ENCODE measurements at regions not wholly inside any gene's neighbourhood (a gene's known extent, or its start where the extent isn't known, plus 50 kb on each side); places are given as distances from the start of the nearest gene placed in this dataset.

- H3K9me3 Mint-ChIP-seq = peaks cover 3% of the 10 kb centered on the region in 2 donors
- DNase-seq = no peak
These were observed 412.8 kb downstream of the CMPK2 start for GRCh38 chr2:6452702-6453481.

GRCh38 chr2:6454286-6454990 lies 411.3 kb downstream of the CMPK2 start:
- no peaks in the 10 kb centered on the region for H3K4me1 Mint-ChIP-seq (ENCODE audit: low read depth)
- no peak for ATAC-seq (replicated peaks in 1 of 2)
- no peak for DNase-seq
- no peak overlapping the region for H3K4me3 Mint-ChIP-seq
- H3K27me3 Mint-ChIP-seq (ENCODE audit: low read depth) = no peaks in the 10 kb centered on the region
- no peak overlapping the region for H3K27ac Mint-ChIP-seq
- peaks cover 4% of the 10 kb centered on the region in 2 donors for H3K9me3 Mint-ChIP-seq
- H3K36me3 Mint-ChIP-seq (ENCODE audit: insufficient read depth in 2 of 2) = no peaks in the 10 kb centered on the region

More at GRCh38 chr2:6452702-6453481, 412.8 kb downstream of the CMPK2 start:
- Mint-ChIP-seq H3K36me3 (ENCODE audit: insufficient read depth in 2 of 2) (no peaks in the 10 kb centered on the region), H3K27ac (no peak overlapping the region), H3K4me1 (ENCODE audit: low read depth) (no peaks in the 10 kb centered on the region), H3K27me3 (ENCODE audit: low read depth) (no peaks in the 10 kb centered on the region), H3K4me3 (no peak overlapping the region)
- no peak for ATAC-seq (replicated peaks in 1 of 2)

GRCh38 chr2:6459138-6459537 lies 406.6 kb downstream of the CMPK2 start:
- Mint-ChIP-seq H3K9me3 (peaks cover 3 to 4% of the 10 kb centered on the region in 2 donors), H3K4me3 (no peak overlapping the region), H3K36me3 (ENCODE audit: insufficient read depth in 2 of 2) (no peaks in the 10 kb centered on the region), H3K27ac (no peak overlapping the region), H3K4me1 (ENCODE audit: low read depth) (no peaks in the 10 kb centered on the region), H3K27me3 (ENCODE audit: low read depth) (no peaks in the 10 kb centered on the region)
- DNase-seq (no peak), ATAC-seq (replicated peaks in 1 of 2) (no peak)

GRCh38 chr2:6470518-6470917 lies 395.2 kb downstream of the CMPK2 start:
- H3K36me3 Mint-ChIP-seq (ENCODE audit: insufficient read depth in 2 of 2) = no peaks in the 10 kb centered on the region
- no peak overlapping the region for H3K4me3 Mint-ChIP-seq
- no peak overlapping the region for H3K27ac Mint-ChIP-seq
- H3K4me1 Mint-ChIP-seq (ENCODE audit: low read depth) = no peaks in the 10 kb centered on the region
- ATAC-seq (replicated peaks in 1 of 2) = no peak
- no peak for DNase-seq
- no peaks in the 10 kb centered on the region for H3K27me3 Mint-ChIP-seq (ENCODE audit: low read depth)
- H3K9me3 Mint-ChIP-seq = no peaks in the 10 kb centered on the region

- ATAC-seq (replicated peaks in 1 of 2) = no peak
- H3K4me1 Mint-ChIP-seq (ENCODE audit: low read depth) = no peaks in the 10 kb centered on the region
- H3K9me3 Mint-ChIP-seq = no peaks in the 10 kb centered on the region
- H3K27ac Mint-ChIP-seq = no peak overlapping the region
- no peaks in the 10 kb centered on the region for H3K36me3 Mint-ChIP-seq (ENCODE audit: insufficient read depth in 2 of 2)
- no peak for DNase-seq
- no peaks in the 10 kb centered on the region for H3K27me3 Mint-ChIP-seq (ENCODE audit: low read depth)
- H3K4me3 Mint-ChIP-seq = no peak overlapping the region
These were observed 394.3 kb downstream of the CMPK2 start for GRCh38 chr2:6471419-6471818.

GRCh38 chr2:6474161-6475140 lies 391.3 kb downstream of the CMPK2 start:
- H3K4me1 Mint-ChIP-seq (ENCODE audit: low read depth) = no peaks in the 10 kb centered on the region
- ATAC-seq (replicated peaks in 1 of 2) (no peak), DNase-seq (no peak)
- no peaks in the 10 kb centered on the region for H3K27me3 Mint-ChIP-seq (ENCODE audit: low read depth)
- no peak overlapping the region for H3K27ac Mint-ChIP-seq
- H3K4me3 Mint-ChIP-seq = no peak overlapping the region
- H3K36me3 Mint-ChIP-seq (ENCODE audit: insufficient read depth in 2 of 2) = no peaks in the 10 kb centered on the region
- H3K9me3 Mint-ChIP-seq = no peaks in the 10 kb centered on the region

GRCh38 chr2:6475155-6475940 lies 390.4 kb downstream of the CMPK2 start:
- ATAC-seq (replicated peaks in 1 of 2) (no peak), DNase-seq (no peak)
- no peaks in the 10 kb centered on the region for H3K27me3 Mint-ChIP-seq (ENCODE audit: low read depth)
- no peak overlapping the region for H3K4me3 Mint-ChIP-seq
- H3K9me3 Mint-ChIP-seq = peaks cover 1 to 2% of the 10 kb centered on the region in 2 donors
- H3K27ac Mint-ChIP-seq = no peak overlapping the region
- no peaks in the 10 kb centered on the region for H3K36me3 Mint-ChIP-seq (ENCODE audit: insufficient read depth in 2 of 2)
- no peaks in the 10 kb centered on the region for H3K4me1 Mint-ChIP-seq (ENCODE audit: low read depth)

GRCh38 chr2:6480514-6480913 lies 385.2 kb downstream of the CMPK2 start:
- H3K27me3 Mint-ChIP-seq (ENCODE audit: low read depth) = no peaks in the 10 kb centered on the region
- DNase-seq (no peak), ATAC-seq (replicated peaks in 1 of 2) (no peak)
- no peak overlapping the region for H3K27ac Mint-ChIP-seq
- no peak overlapping the region for H3K4me3 Mint-ChIP-seq
- H3K36me3 Mint-ChIP-seq (ENCODE audit: insufficient read depth in 2 of 2) = no peaks in the 10 kb centered on the region
- H3K4me1 Mint-ChIP-seq (ENCODE audit: low read depth) = no peaks in the 10 kb centered on the region
- peaks cover 1 to 2% of the 10 kb centered on the region in 2 donors for H3K9me3 Mint-ChIP-seq

GRCh38 chr2:6482256-6482655 lies 383.5 kb downstream of the CMPK2 start:
- ATAC-seq (replicated peaks in 1 of 2) (no peak), DNase-seq (no peak)
- Mint-ChIP-seq H3K9me3 (peaks cover 1 to 2% of the 10 kb centered on the region in 2 donors), H3K4me1 (ENCODE audit: low read depth) (no peaks in the 10 kb centered on the region), H3K4me3 (no peak overlapping the region), H3K36me3 (ENCODE audit: insufficient read depth in 2 of 2) (no peaks in the 10 kb centered on the region), H3K27me3 (ENCODE audit: low read depth) (no peaks in the 10 kb centered on the region), H3K27ac (no peak overlapping the region)

- no peaks in the 10 kb centered on the region for H3K9me3 Mint-ChIP-seq
- H3K4me1 Mint-ChIP-seq (ENCODE audit: low read depth) = no peaks in the 10 kb centered on the region
- H3K36me3 Mint-ChIP-seq (ENCODE audit: insufficient read depth in 2 of 2) = no peaks in the 10 kb centered on the region
- H3K27me3 Mint-ChIP-seq (ENCODE audit: low read depth) = no peaks in the 10 kb centered on the region
- no peak for ATAC-seq (replicated peaks in 1 of 2)
- H3K27ac Mint-ChIP-seq = no peak overlapping the region
- DNase-seq = no peak
- no peak overlapping the region for H3K4me3 Mint-ChIP-seq
These were observed 377.9 kb downstream of the CMPK2 start for GRCh38 chr2:6487765-6488164.

GRCh38 chr2:6492573-6492972 lies 373.1 kb downstream of the CMPK2 start:
- Mint-ChIP-seq H3K27me3 (ENCODE audit: low read depth) (no peaks in the 10 kb centered on the region), H3K4me1 (ENCODE audit: low read depth) (no peaks in the 10 kb centered on the region), H3K36me3 (ENCODE audit: insufficient read depth in 2 of 2) (no peaks in the 10 kb centered on the region), H3K9me3 (no peaks in the 10 kb centered on the region), H3K4me3 (no peak overlapping the region), H3K27ac (no peak overlapping the region)
- ATAC-seq (replicated peaks in 1 of 2) (no peak), DNase-seq (no peak)

GRCh38 chr2:6493266-6493665 lies 372.4 kb downstream of the CMPK2 start:
- no peaks in the 10 kb centered on the region for H3K4me1 Mint-ChIP-seq (ENCODE audit: low read depth)
- no peaks in the 10 kb centered on the region for H3K9me3 Mint-ChIP-seq
- DNase-seq = no peak
- H3K36me3 Mint-ChIP-seq (ENCODE audit: insufficient read depth in 2 of 2) = no peaks in the 10 kb centered on the region
- no peaks in the 10 kb centered on the region for H3K27me3 Mint-ChIP-seq (ENCODE audit: low read depth)
- H3K4me3 Mint-ChIP-seq = no peak overlapping the region
- ATAC-seq (replicated peaks in 1 of 2) = no peak
- H3K27ac Mint-ChIP-seq = no peak overlapping the region
